Adrenal gland (tissue), 9 donors: ENCODE measurements at regions not wholly inside any gene's neighbourhood (a gene's known extent, or its start where the extent isn't known, plus 50 kb on each side); places are given as distances from the start of the nearest gene placed in this dataset.

Experiments used
- DNase-seq, 7 donors: peaks; one replicate each; pipeline ENCODE4 v3.0.0-alpha.2; 2019 to 2020
- H3K27ac ChIP-seq, 5 donors: fragments of 200-600 bp; sonication (generic) in 4 of 5; 1 replicate in 3 of 5; 2 replicates in 2 of 5; pipeline versions ENCODE4 v1.5.1 to v1.8.0; 2016 to 2020; ENCODE audit warnings: mild to moderate bottlenecking in 1 of 5
- H3K27me3 ChIP-seq: fragments of 200-600 bp; 2 replicates; pipeline ENCODE4 v1.8.0; 2021
- H3K36me3 ChIP-seq, 2 donors: fragments of 200-600 bp; replicated peaks in 1 of 2; 1 replicate in 1 of 2; 2 replicates in 1 of 2; pipeline versions ENCODE4 v1.5.1 to v1.8.0; 2018 to 2022
- H3K4me1 ChIP-seq, 2 donors: fragments of 200-600 bp; replicated peaks in 1 of 2; 1 replicate in 1 of 2; 2 replicates in 1 of 2; pipeline versions ENCODE4 v1.5.1 to v1.8.0; 2018 to 2021
- H3K4me3 ChIP-seq, 4 donors: fragments of 200-600 bp; sonication (generic) in 3 of 4; one replicate each; pipeline ENCODE4 v1.5.1; 2016 to 2018
- H3K9me3 ChIP-seq, 3 donors: fragments of 200-600 bp; sonication (generic) in 1 of 3; replicated peaks in 1 of 3; 1 replicate in 2 of 3; 2 replicates in 1 of 3; pipeline versions ENCODE4 v1.5.1 to v1.8.0; 2016 to 2021
- POLR2A ChIP-seq, 2 donors: fragments of 450-650 bp; IDR thresholded peaks; one replicate each; pipeline ENCODE4 v1.6.1; 2017; ENCODE audit warnings: antibody characterized with exemption in 2 of 2, mild to moderate bottlenecking in 2 of 2, moderate library complexity in 1 of 2
- WGBS, 4 donors: extraction: QIAGEN DNeasy Blood & Tissue Kit in 2 of 4; methylation state at CpG; one replicate each; pipeline versions ENCODE4 v1.1.5 to v1.1.7; 2013 to 2017; 5-methylcytosine and 5-hydroxymethylcytosine counted together
- intact Hi-C, 2 donors: fragments of 100-400 bp; cut with DNase I; formaldehyde crosslinking; loops; one replicate each; pipeline versions ENCODE4 v1.14.1 to v1.15.0; 2022 to 2023
- TF ChIP-seq, protein P1 (sequence below), 6 experiments: fragments of 450-650 bp in 4 of 6; fragments of 200-600 bp in 2 of 6; sonication (generic) in 1 of 6; IDR thresholded peaks; 1 replicate in 5 of 6; 2 replicates in 1 of 6; pipeline versions ENCODE4 v1.5.1 to v1.8.0; 2016 to 2021; ENCODE audit warnings: antibody characterized with exemption in 6 of 6, mild to moderate bottlenecking in 2 of 6, moderate library complexity in 1 of 6
- donor health status: healthy with polysubstance abuse.
- donor health status: Bipolar disorder and iron deficiency.
- donor health status: DM: yes; HTN: yes; CAD: no.
- donor health status: DM: no; HTN: no; CAD: no.
- donor health status: DM: no; HTN: no; CAD: no.

DNA sequence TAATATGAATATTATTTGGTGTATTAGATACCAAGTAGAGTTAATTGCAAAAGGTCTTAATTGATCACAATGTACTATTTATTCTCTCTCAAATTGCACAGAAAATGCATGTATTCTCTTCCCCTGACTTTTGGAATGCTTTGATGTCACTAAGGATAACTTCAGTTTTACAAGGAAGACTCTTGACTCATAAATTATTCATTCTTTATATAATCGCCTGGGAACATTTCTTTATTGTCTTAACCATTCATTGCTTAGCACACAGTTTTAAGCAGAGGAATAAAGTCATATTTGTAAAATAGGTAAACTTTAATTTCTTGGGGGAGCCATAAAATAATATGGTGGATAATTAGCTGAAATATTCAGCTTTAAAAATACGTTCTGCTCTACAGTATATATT is 306.0 kb upstream of the TMEM229A start:
- H3K4me3 ChIP-seq: no peak overlapping the region
- no peaks in the 10 kb centered on the region for H3K36me3 ChIP-seq
- no peaks in the 10 kb centered on the region for H3K27me3 ChIP-seq
- TF ChIP-seq, protein P1, sequence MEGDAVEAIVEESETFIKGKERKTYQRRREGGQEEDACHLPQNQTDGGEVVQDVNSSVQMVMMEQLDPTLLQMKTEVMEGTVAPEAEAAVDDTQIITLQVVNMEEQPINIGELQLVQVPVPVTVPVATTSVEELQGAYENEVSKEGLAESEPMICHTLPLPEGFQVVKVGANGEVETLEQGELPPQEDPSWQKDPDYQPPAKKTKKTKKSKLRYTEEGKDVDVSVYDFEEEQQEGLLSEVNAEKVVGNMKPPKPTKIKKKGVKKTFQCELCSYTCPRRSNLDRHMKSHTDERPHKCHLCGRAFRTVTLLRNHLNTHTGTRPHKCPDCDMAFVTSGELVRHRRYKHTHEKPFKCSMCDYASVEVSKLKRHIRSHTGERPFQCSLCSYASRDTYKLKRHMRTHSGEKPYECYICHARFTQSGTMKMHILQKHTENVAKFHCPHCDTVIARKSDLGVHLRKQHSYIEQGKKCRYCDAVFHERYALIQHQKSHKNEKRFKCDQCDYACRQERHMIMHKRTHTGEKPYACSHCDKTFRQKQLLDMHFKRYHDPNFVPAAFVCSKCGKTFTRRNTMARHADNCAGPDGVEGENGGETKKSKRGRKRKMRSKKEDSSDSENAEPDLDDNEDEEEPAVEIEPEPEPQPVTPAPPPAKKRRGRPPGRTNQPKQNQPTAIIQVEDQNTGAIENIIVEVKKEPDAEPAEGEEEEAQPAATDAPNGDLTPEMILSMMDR (IDR thresholded peaks at IDR 0.05): no peak
- TF ChIP-seq POLR2A (IDR thresholded peaks at IDR 0.05): no peak
- no peak overlapping the region for H3K27ac ChIP-seq
- 49 to 62% (median 53%) methylated on average over 2 of the region's 2 CpGs for WGBS, 4 donors
- intact Hi-C loops: no loop called here
- DNase-seq: no peak
- no peaks in the 10 kb centered on the region for H3K9me3 ChIP-seq
- H3K4me1 ChIP-seq: no peaks in the 10 kb centered on the region

GRCh38 chr7:124330731-124331407 is 298.0 kb upstream of the TMEM229A start:
- Histone ChIP-seq H3K36me3 (no peaks in the 10 kb centered on the region), H3K9me3 (no peaks in the 10 kb centered on the region), H3K27me3 (no peaks in the 10 kb centered on the region), H3K27ac (no peak overlapping the region), H3K4me3 (no peak overlapping the region), H3K4me1 (no peaks in the 10 kb centered on the region)
- DNase-seq: no peak
- 71 to 75% (median 74%) methylated on average over 3 of the region's 3 CpGs for WGBS, 4 donors
- TF ChIP-seq POLR2A (IDR thresholded peaks at IDR 0.05): no peak
- TF ChIP-seq, protein P1 (IDR thresholded peaks at IDR 0.05): no peak
- intact Hi-C loops: no loop called here

DNA sequence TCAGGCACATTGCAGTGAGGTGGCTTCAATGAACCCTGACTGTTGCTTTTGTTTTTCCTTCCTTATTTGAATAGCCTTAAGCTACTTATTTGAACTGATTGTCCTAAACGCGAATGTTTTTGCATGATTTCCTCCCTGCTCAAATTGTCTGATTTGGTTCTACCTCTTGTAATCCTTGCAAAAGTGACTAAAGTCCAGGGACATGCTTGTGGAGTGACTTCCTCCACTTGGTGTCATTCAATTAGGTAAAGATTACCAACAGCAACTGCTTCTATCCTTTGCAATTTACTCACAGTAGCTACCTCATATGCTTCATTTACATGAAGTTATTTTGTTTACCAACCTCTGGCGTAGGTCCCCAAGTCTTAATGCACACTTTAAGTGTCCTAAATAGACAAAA is 295.9 kb upstream of the TMEM229A start:
- intact Hi-C loops: no loop called here
- H3K4me3 ChIP-seq: no peak overlapping the region
- no peak overlapping the region for H3K27ac ChIP-seq
- no peaks in the 10 kb centered on the region for H3K27me3 ChIP-seq
- DNase-seq: no peak
- no peaks in the 10 kb centered on the region for H3K9me3 ChIP-seq
- H3K4me1 ChIP-seq: no peaks in the 10 kb centered on the region
- TF ChIP-seq, protein P1 (IDR thresholded peaks at IDR 0.05): no peak
- no peak for TF ChIP-seq POLR2A (IDR thresholded peaks at IDR 0.05)
- H3K36me3 ChIP-seq: no peaks in the 10 kb centered on the region
- 51 to 69% (median 61%) methylated on average over 3 of the region's 3 CpGs for WGBS, 4 donors

- Histone ChIP-seq H3K9me3 (no peaks in the 10 kb centered on the region), H3K4me1 (no peaks in the 10 kb centered on the region), H3K4me3 (no peak overlapping the region), H3K27me3 (no peaks in the 10 kb centered on the region), H3K27ac (no peak overlapping the region), H3K36me3 (no peaks in the 10 kb centered on the region)
- TF ChIP-seq, protein P1 (IDR thresholded peaks at IDR 0.05): no peak
- no peak for TF ChIP-seq POLR2A (IDR thresholded peaks at IDR 0.05)
- no peak for DNase-seq
- intact Hi-C loops: no loop called here
These were observed 291.4 kb upstream of the TMEM229A start for GRCh38 chr7:124324262-124324661.
